ENCODE measurements at regions not wholly inside any gene's neighbourhood (a gene's known extent, or its start where the extent isn't known, plus 50 kb on each side); places are given as distances from the start of the nearest gene placed in this dataset.

DNA sequence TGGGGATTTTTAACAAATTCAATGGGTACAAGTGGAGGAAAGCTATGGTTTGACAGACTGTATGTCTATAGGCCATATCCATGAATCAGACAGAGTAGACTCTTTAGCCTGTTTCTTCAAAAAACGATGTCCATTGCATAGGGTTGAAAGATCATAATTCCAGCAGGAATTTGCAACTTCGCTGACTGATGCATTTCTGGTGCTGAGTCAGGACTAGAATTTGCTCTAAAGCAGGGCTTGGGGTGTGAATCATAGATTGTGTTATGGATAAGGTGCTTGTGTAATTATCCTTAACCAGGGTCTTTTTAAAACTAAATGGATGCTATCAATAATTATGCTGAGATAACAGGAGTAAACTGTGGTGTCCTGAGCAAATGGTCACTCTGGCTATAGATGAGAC lies 200.4 kb upstream of the TBC1D5 start:
- Histone ChIP-seq H3K27ac (no peak overlapping the region), H3K36me3 (no peaks in the 10 kb centered on the region), H3K9me3 (ENCODE audit: low read depth) (no peaks in the 10 kb centered on the region), H3K27me3 (no peaks in the 10 kb centered on the region), H3K4me3 (no peak overlapping the region), H3K4me1 (ENCODE audit: low read depth) (peaks cover 28% of the 10 kb centered on the region)
- TF ChIP-seq, protein P1, sequence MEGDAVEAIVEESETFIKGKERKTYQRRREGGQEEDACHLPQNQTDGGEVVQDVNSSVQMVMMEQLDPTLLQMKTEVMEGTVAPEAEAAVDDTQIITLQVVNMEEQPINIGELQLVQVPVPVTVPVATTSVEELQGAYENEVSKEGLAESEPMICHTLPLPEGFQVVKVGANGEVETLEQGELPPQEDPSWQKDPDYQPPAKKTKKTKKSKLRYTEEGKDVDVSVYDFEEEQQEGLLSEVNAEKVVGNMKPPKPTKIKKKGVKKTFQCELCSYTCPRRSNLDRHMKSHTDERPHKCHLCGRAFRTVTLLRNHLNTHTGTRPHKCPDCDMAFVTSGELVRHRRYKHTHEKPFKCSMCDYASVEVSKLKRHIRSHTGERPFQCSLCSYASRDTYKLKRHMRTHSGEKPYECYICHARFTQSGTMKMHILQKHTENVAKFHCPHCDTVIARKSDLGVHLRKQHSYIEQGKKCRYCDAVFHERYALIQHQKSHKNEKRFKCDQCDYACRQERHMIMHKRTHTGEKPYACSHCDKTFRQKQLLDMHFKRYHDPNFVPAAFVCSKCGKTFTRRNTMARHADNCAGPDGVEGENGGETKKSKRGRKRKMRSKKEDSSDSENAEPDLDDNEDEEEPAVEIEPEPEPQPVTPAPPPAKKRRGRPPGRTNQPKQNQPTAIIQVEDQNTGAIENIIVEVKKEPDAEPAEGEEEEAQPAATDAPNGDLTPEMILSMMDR (IDR thresholded peaks at IDR 0.05; ENCODE audit: low read depth, low read length): no peak
- peak in 1 of 2 donors; percentile 22 for DNase-seq (ENCODE audit: low read depth in 1 of 2, low spot score in 1 of 2)

- no peak for DNase-seq (ENCODE audit: low read depth in 1 of 2, low spot score in 1 of 2)
- Histone ChIP-seq H3K9me3 (ENCODE audit: low read depth) (no peaks in the 10 kb centered on the region), H3K4me1 (ENCODE audit: low read depth) (peaks cover 25% of the 10 kb centered on the region), H3K36me3 (no peaks in the 10 kb centered on the region), H3K27ac (no peak overlapping the region), H3K4me3 (no peak overlapping the region), H3K27me3 (no peaks in the 10 kb centered on the region)
- TF ChIP-seq, protein P1 (IDR thresholded peaks at IDR 0.05; ENCODE audit: low read depth, low read length): no peak
Observed at GRCh38 chr3:17941766-17942165, 199.3 kb upstream of the TBC1D5 start.

DNA sequence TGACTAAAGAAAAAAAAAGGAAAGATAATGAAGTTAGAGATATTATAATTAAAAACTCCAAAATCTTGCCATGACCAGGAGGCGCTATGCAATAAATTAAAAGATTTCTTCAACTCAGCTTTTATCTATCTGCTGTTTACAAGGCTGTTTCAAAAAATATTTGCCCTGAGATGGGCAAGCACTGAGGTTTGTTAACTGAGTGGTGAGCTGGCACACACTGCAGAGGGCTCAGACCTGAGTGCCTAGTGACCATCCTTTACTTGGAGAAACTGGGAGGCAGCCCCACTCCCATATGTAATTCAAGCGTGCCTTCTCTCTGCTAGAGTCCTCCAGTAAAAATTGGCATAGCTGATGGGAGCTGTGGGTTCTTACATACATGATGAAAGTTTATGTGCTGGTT lies 198.7 kb upstream of the TBC1D5 start:
- TF ChIP-seq, protein P1 (IDR thresholded peaks at IDR 0.05; ENCODE audit: low read depth, low read length): no peak
- H3K27me3 ChIP-seq: no peaks in the 10 kb centered on the region
- H3K4me1 ChIP-seq (ENCODE audit: low read depth): peaks cover 21% of the 10 kb centered on the region
- no peak overlapping the region for H3K27ac ChIP-seq
- no peaks in the 10 kb centered on the region for H3K36me3 ChIP-seq
- H3K4me3 ChIP-seq: no peak overlapping the region
- DNase-seq (ENCODE audit: low read depth in 1 of 2, low spot score in 1 of 2): no peak
- H3K9me3 ChIP-seq (ENCODE audit: low read depth): no peaks in the 10 kb centered on the region

DNA sequence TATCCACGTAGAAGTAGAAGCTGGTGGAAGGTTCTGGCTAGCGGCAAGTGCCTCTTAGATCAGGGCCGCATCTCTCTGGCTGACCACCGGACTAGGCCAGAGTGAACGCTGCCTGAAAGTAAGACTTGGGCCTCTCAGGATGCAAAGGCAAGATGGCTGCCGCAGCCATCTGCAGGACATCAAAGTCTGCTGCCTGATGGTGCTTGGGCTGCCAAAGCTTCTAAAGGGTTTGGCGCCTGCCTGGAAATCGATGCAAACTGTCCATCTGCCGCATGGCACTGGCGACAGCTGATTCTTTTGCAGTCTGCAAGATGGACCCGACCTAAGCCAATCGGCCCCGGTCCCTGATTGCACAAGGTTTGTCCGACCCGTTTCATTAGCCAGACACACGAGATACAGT lies 196.7 kb upstream of the TBC1D5 start:
- H3K9me3 ChIP-seq (ENCODE audit: low read depth): no peaks in the 10 kb centered on the region
- H3K27me3 ChIP-seq: no peaks in the 10 kb centered on the region
- no peak for DNase-seq (ENCODE audit: low read depth in 1 of 2, low spot score in 1 of 2)
- TF ChIP-seq, protein P1 (IDR thresholded peaks at IDR 0.05; ENCODE audit: low read depth, low read length): no peak
- H3K27ac ChIP-seq: no peak overlapping the region
- H3K4me1 ChIP-seq (ENCODE audit: low read depth): peaks cover 25% of the 10 kb centered on the region
- H3K4me3 ChIP-seq: no peak overlapping the region
- H3K36me3 ChIP-seq: no peaks in the 10 kb centered on the region

- TF ChIP-seq, protein P1 (IDR thresholded peaks at IDR 0.05; ENCODE audit: low read depth, low read length): no peak
- Histone ChIP-seq H3K9me3 (ENCODE audit: low read depth) (no peaks in the 10 kb centered on the region), H3K4me3 (no peak overlapping the region), H3K27ac (no peak overlapping the region), H3K27me3 (no peaks in the 10 kb centered on the region), H3K4me1 (ENCODE audit: low read depth) (peaks cover 25% of the 10 kb centered on the region), H3K36me3 (no peaks in the 10 kb centered on the region)
- DNase-seq (ENCODE audit: low read depth in 1 of 2, low spot score in 1 of 2): peak in 1 of 2 donors; percentile 18
Observed at GRCh38 chr3:17938313-17938712, 195.9 kb upstream of the TBC1D5 start.

All from cardiac muscle cell (in vitro differentiated cells and primary cell).